HepG2 (cell line): ENCODE measurements at regions not wholly inside any gene's neighbourhood (a gene's known extent, or its start where the extent isn't known, plus 50 kb on each side); places are given as distances from the start of the nearest gene placed in this dataset.

ENCODE experiments used
- CEBPG ChIP-seq: IDR thresholded peaks from 2 replicates; pipeline ENCODE4 v1.6.1; 2016
- JUN ChIP-seq: sonication (generic); formaldehyde crosslinking; IDR thresholded peaks from 2 replicates; pipeline ENCODE4 v1.4.0; 2020; ENCODE audit warnings: mild to moderate bottlenecking, missing genetic modification reagents
- NFE2L1 ChIP-seq: sonication (generic); formaldehyde crosslinking; IDR thresholded peaks from 2 replicates; pipeline ENCODE4 v1.4.0; 2020; ENCODE audit warnings: missing genetic modification reagents, mild to moderate bottlenecking, borderline replicate concordance
- POLR2AphosphoS5 ChIP-seq: IDR thresholded peaks from 2 replicates; pipeline ENCODE4 v1.6.1; 2012; ENCODE audit warnings: low read depth, low read length
- RBFOX2 ChIP-seq: fragments of 200-400 bp; formaldehyde crosslinking; IDR thresholded peaks from 2 replicates; pipeline ENCODE4 v1.6.1; 2017; ENCODE audit warnings: low read depth, mild to moderate bottlenecking, low read length
- RXRA ChIP-seq: sonication (generic); formaldehyde crosslinking; IDR thresholded peaks from 2 replicates; pipeline ENCODE4 v1.5.1; 2020; ENCODE audit warnings: missing genetic modification reagents
- ZFP62 ChIP-seq: sonication (generic); formaldehyde crosslinking; IDR thresholded peaks from 2 replicates; pipeline ENCODE4 v1.4.0; 2020; ENCODE audit warnings: missing genetic modification reagents
- ZNF724P ChIP-seq: sonication (generic); formaldehyde crosslinking; IDR thresholded peaks from 2 replicates; pipeline ENCODE4 v1.8.0; 2022; ENCODE audit warnings: missing genetic modification reagents, borderline replicate concordance
- ZSCAN29 ChIP-seq: sonication (generic); formaldehyde crosslinking; conservative IDR thresholded peaks from 2 replicates; pipeline ENCODE4 v1.4.0; 2020; ENCODE audit warnings: mild to moderate bottlenecking, missing genetic modification reagents
- TF ChIP-seq, protein P1 (sequence below): sonication (generic); formaldehyde crosslinking; IDR thresholded peaks from 2 replicates; pipeline ENCODE4 v1.5.0; 2020; ENCODE audit warnings: mild to moderate bottlenecking, missing genetic modification reagents

DNA sequence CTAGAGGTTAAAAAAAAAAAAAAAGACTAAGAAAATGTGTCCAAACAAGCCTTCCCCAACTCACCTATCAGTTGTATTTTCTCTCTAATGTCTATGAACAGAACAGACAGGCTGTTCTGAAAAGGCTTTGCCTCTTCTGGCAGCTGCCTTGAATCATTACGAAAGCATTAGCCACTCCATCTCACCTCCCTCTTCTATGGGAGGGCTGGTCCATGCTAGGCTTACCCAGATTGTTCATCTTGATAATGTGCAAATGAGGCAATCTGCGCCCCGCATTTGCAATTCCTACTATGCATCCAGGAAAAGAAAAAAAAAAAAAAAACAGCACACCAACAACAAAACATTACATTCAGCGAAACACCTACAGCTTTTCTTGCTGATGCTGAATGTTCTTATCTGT, 429.9 kb upstream of the USP9Y start:
- TF ChIP-seq ZFP62 (CRISPR knock-in tag) (no peak), RXRA (CRISPR knock-in tag) (no peak), JUN (CRISPR knock-in tag) (no peak), RBFOX2 (no peak), ZNF724P (no peak), POLR2AphosphoS5 (no peak), ZSCAN29 (CRISPR knock-in tag) (no peak), CEBPG (no peak), NFE2L1 (CRISPR knock-in tag) (no peak)
- TF ChIP-seq, protein P1, sequence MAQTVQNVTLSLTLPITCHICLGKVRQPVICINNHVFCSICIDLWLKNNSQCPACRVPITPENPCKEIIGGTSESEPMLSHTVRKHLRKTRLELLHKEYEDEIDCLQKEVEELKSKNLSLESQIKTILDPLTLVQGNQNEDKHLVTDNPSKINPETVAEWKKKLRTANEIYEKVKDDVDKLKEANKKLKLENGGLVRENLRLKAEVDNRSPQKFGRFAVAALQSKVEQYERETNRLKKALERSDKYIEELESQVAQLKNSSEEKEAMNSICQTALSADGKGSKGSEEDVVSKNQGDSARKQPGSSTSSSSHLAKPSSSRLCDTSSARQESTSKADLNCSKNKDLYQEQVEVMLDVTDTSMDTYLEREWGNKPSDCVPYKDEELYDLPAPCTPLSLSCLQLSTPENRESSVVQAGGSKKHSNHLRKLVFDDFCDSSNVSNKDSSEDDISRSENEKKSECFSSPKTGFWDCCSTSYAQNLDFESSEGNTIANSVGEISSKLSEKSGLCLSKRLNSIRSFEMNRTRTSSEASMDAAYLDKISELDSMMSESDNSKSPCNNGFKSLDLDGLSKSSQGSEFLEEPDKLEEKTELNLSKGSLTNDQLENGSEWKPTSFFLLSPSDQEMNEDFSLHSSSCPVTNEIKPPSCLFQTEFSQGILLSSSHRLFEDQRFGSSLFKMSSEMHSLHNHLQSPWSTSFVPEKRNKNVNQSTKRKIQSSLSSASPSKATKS, result no peak
